Mucosa of descending colon (tissue), 3 donors: ENCODE measurements at regions not wholly inside any gene's neighbourhood (a gene's known extent, or its start where the extent isn't known, plus 50 kb on each side); places are given as distances from the start of the nearest gene placed in this dataset.

Experiments
- ATAC-seq: fragments of 200-7000 bp; cut with Tn5 transposase; one replicate; pipeline ENCODE4 v1.9.1; 2020; ENCODE audit warnings: mild to moderate bottlenecking, moderate library complexity
- DNase-seq, 3 donors: peaks; one replicate each; pipeline ENCODE4 v3.0.0-alpha.2; 2020
- H3K36me3 ChIP-seq: fragments of 200-600 bp; one replicate; pipeline ENCODE4 v1.8.0; 2021; ENCODE audit warnings: low read depth, mild to moderate bottlenecking
- H3K4me1 ChIP-seq: fragments of 200-600 bp; one replicate; pipeline ENCODE4 v1.8.0; 2021; ENCODE audit warnings: low read depth, mild to moderate bottlenecking
- H3K4me3 ChIP-seq: fragments of 200-600 bp; one replicate; pipeline ENCODE4 v1.8.0; 2021; ENCODE audit warnings: mild to moderate bottlenecking
- H3K9me3 ChIP-seq: fragments of 200-600 bp; one replicate; pipeline ENCODE4 v1.8.0; 2021; ENCODE audit warnings: mild to moderate bottlenecking
- intact Hi-C, 2 donors: fragments of 100-400 bp; cut with DNase I in 1 of 2; cut with micrococcal nuclease in 1 of 2; formaldehyde crosslinking; loops; one replicate each; pipeline versions ENCODE4 v1.11.0 to v1.11.1; 2022; cut with DNase I, micrococcal nuclease
- TF ChIP-seq, protein P1 (sequence below): fragments of 200-600 bp; IDR thresholded peaks from one replicate; pipeline ENCODE4 v1.8.0; 2022; ENCODE audit warnings: antibody characterized with exemption, mild to moderate bottlenecking
- donor health status: DM: no; HTN: no; CAD: no; lungs with moderate emphysema.
- donor health status: DM: no; HTN: no; CAD: no.
- donor health status: DM: no; HTN: yes; CAD: no.

DNA sequence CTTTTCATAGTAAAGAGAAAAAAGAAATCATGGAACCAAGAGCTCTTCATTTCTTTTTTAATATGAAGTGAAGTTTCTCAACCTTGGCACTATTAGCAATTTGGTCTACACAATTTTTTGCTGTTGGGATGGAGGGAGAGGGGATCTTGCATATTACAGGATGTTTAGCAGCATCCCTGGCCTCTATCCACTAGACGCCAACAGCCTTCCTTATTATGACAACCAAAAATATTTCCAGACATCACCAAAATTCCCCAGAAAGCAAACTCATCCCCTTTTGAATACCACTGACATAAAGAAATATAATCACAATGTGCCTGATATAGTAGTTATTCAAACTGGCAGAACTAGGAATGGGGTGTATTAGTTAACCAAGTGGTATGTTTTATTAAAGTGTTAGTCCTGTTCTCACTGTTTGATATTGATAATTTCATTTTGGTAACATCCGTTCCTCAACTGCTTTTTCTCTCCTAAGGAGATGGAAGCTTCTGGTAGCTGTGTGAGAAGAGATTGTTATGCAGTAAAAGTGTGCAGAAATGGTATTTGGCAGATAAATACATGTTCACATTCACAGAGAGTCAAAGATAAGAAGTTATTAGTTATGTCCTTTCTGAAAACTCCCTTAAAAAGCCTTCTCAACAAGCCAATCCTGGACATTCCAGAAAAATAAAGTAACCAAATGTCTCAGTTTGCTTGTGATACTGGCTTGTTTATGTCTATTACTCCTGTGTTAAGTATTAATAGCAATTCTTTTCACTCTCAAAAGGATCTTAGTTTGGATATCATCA, 699.9 kb downstream of the C12orf50 start:
- no peak for ATAC-seq
- H3K4me3 ChIP-seq: no peak overlapping the region
- DNase-seq: no peak
- no peaks in the 10 kb centered on the region for H3K9me3 ChIP-seq
- H3K36me3 ChIP-seq: no peaks in the 10 kb centered on the region
- TF ChIP-seq, protein P1, sequence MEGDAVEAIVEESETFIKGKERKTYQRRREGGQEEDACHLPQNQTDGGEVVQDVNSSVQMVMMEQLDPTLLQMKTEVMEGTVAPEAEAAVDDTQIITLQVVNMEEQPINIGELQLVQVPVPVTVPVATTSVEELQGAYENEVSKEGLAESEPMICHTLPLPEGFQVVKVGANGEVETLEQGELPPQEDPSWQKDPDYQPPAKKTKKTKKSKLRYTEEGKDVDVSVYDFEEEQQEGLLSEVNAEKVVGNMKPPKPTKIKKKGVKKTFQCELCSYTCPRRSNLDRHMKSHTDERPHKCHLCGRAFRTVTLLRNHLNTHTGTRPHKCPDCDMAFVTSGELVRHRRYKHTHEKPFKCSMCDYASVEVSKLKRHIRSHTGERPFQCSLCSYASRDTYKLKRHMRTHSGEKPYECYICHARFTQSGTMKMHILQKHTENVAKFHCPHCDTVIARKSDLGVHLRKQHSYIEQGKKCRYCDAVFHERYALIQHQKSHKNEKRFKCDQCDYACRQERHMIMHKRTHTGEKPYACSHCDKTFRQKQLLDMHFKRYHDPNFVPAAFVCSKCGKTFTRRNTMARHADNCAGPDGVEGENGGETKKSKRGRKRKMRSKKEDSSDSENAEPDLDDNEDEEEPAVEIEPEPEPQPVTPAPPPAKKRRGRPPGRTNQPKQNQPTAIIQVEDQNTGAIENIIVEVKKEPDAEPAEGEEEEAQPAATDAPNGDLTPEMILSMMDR: no peak
- no peaks in the 10 kb centered on the region for H3K4me1 ChIP-seq
- intact Hi-C loops: no loop called here

GRCh38 chr12:87323369-87323768, 705.8 kb downstream of the C12orf50 start:
- no peaks in the 10 kb centered on the region for H3K9me3 ChIP-seq
- H3K36me3 ChIP-seq: no peaks in the 10 kb centered on the region
- ATAC-seq (no peak), DNase-seq (no peak)
- H3K4me3 ChIP-seq: no peak overlapping the region
- intact Hi-C loops: no loop called here
- TF ChIP-seq, protein P1: no peak
- H3K4me1 ChIP-seq: no peaks in the 10 kb centered on the region

DNA sequence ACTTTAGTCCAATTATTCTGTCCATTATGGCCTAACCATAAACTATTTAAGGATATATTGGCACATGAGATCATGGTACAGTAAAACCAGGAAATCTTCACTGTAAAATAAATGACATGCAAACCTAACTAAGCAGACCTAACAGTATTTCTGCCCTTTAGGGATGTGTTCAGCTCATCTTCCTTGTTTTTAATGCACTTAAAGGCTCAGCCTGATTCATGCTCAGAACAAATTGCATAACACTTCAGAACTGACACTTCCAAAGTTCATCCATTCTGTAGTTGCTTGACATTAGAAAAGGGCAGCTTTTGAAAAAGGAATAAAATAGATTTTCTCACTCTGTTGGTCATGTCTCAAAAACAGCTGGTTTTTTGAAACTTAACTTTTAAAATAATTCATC, 708.5 kb downstream of the C12orf50 start:
- no peaks in the 10 kb centered on the region for H3K4me1 ChIP-seq
- no peaks in the 10 kb centered on the region for H3K36me3 ChIP-seq
- TF ChIP-seq, protein P1: no peak
- DNase-seq (no peak), ATAC-seq (no peak)
- H3K4me3 ChIP-seq: no peak overlapping the region
- no peaks in the 10 kb centered on the region for H3K9me3 ChIP-seq
- intact Hi-C loops: no loop called here

DNA sequence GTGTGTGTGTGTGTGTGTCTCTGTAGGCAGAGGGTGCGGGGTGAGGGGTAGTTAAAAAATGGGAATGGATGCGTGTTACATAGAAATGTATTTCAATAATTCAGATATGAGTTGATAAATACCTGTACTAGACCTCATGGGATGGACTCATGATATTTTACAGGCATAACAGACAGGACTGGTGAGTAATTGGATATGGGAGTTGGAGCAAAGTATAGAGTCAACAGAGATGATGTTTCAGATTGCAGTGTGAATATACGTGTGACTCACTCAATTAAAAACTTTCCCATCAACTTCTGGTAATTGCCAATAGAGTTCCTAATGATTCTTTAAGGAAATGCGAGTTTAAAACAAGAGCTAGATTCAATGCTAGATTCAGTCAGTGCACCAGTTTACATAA, 711.9 kb downstream of the C12orf50 start:
- Histone ChIP-seq H3K4me1 (no peaks in the 10 kb centered on the region), H3K9me3 (no peaks in the 10 kb centered on the region), H3K4me3 (no peak overlapping the region), H3K36me3 (no peaks in the 10 kb centered on the region)
- DNase-seq (no peak), ATAC-seq (peak; percentile 50)
- intact Hi-C loops: no loop called here
- TF ChIP-seq, protein P1: no peak

GRCh38 chr12:87311206-87311605, 718.0 kb downstream of the C12orf50 start:
- Histone ChIP-seq H3K4me1 (no peaks in the 10 kb centered on the region), H3K36me3 (no peaks in the 10 kb centered on the region), H3K9me3 (no peaks in the 10 kb centered on the region), H3K4me3 (no peak overlapping the region)
- ATAC-seq (no peak), DNase-seq (no peak)
- intact Hi-C loops: no loop called here
- TF ChIP-seq, protein P1: no peak
